ENCODE measurements at regions not wholly inside any gene's neighbourhood (a gene's known extent, or its start where the extent isn't known, plus 50 kb on each side); places are given as distances from the start of the nearest gene placed in this dataset.

DNA sequence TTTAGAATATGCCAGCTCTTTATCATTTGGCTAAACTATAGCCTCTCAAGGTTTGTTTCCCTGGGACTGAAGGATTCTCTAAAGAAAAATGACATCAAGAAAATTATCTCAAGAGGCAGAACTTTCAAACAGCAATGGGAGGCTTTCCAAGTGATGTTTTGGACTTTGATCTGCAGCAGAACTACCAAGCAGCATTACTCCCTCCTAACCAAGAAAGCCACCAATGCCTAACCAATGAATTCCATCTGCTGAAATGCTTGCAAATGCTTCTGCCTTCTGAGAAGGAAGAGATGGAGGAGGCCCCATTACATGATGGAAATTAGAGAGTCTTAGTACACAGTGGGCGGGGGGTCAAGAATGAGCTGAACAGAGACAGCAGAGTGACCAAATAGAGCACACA is 95.1 kb upstream of the SLC35G4 start:
- DNase-seq (ENCODE audit: low read depth): no peak
- in situ Hi-C loops (cut with HindIII; ENCODE audit: low pct_unique_long_range_greater_than_20kb, low sequenced_read_pairs): no loop called here

DNA sequence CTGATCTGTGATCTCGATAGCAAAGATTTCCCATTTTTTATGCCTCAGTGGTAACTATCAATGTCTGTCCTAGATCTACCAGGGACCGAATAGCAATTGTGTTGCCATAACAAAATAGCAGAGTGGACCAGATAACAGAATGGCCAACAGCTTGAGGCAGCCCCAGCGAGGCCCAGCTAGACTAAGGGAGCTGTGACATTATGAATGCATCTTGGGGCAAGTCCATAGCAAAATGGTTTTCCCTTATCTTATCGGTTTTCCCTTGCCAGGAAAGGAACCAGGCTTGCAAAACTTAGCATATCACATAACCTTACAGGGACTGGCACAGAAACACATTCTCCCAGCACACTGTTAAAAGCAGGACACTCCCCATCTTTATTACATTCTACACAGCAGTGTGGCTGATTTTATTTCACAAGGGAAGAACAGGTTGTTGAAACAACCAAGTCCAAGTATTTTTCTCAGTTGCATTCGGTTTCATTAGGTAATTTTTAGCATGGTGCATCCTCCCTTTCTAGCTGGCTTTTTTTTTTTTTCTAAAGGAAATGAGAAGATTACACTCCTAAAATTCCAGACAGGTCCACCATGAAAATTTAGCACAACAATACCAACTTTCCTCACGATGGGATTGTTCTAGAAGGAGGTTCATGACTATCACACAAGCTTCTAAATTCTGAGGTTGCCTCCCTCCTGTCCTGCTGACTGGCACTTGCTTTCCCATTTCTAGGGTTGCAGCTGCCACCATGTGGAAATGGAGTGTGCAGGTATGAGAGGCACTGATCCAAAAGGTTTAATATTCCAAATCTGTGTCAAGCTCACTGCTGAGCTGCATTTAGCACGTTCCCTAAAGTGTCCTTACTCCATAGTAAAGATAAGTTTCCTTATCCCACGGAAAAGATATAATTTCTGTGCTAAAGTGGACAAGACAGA is 97.0 kb upstream of the SLC35G4 start:
- in situ Hi-C loops (cut with HindIII; ENCODE audit: low pct_unique_long_range_greater_than_20kb, low sequenced_read_pairs): no loop called here
- peak; percentile 23 for DNase-seq (ENCODE audit: low read depth)

DNA sequence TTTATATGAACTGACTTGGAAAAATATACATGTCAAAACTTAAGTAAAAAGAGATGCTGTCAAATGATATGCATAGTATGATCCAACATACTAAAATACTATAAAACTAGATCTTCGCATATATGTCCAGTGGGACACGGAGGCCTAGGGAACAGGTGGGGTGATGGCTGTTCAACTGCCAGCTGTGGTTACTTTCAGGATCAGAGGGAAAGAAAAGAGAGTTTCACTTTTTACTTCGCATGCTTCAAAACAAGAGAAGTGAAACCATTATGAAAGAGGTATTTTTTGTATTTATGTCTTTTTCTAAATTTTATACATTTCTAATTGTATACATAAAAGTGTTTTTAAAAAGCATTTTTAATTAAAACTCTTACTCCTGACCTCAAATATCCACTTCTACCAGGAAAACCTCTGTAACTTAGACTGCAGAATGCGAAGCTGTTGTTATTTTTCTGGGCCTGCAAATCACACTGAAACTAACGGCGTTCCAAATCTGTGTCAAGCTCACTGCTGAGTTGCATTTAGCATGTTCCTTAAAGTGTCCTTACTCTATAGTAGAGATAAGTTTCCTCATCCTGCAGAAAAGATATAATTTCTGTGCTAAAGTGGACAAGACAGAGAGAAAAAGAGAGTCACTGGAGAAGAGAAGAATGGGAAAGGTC is 97.8 kb upstream of the SLC35G4 start:
- in situ Hi-C loops (cut with HindIII; ENCODE audit: low pct_unique_long_range_greater_than_20kb, low sequenced_read_pairs): no loop called here

DNA sequence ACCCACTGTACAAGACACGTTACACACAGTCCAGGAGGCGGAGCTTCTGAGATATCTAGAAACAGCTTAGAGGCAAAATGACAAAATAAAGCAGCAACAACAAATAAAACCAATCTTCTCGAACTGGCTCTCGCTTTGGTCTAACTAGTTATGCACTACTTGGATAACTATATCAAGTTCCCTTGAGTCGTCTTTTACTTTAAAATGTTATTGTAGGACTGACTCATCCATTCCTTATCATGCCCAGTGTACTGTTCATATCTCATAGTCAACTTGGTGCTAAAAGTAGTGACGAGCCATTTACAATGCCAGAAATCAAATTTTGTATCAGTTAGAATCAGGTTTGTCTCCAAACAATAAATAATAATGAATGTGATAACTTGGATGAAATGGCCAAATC is 102.5 kb upstream of the SLC35G4 start:
- in situ Hi-C loops (cut with HindIII; ENCODE audit: low pct_unique_long_range_greater_than_20kb, low sequenced_read_pairs): no loop called here
- no peak for DNase-seq (ENCODE audit: low read depth)

More for the DNA sequence above, 97.8 kb upstream of the SLC35G4 start:
- no peak for DNase-seq (ENCODE audit: low read depth)

DNA sequence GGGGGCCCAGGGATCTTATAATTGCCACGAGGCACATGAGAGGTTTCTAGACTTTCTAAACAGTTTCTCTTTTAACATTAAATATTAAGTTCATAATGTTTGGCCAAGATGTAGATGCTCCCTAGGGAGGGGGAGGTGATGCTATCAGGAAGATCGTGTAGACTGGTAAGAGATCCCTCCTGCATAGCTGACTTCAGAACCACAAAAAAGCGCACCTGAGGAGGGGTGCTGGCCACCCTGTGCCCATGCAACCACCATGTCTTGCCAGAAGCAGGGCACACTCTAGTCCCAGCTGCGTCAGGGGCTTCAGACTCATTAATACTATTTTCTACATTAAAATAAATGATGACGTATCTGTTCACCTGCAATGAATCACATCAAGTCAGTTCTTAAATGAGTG is 103.4 kb upstream of the SLC35G4 start:
- no peak for DNase-seq (ENCODE audit: low read depth)
- in situ Hi-C loops (cut with HindIII; ENCODE audit: low pct_unique_long_range_greater_than_20kb, low sequenced_read_pairs): no loop called here

DNA sequence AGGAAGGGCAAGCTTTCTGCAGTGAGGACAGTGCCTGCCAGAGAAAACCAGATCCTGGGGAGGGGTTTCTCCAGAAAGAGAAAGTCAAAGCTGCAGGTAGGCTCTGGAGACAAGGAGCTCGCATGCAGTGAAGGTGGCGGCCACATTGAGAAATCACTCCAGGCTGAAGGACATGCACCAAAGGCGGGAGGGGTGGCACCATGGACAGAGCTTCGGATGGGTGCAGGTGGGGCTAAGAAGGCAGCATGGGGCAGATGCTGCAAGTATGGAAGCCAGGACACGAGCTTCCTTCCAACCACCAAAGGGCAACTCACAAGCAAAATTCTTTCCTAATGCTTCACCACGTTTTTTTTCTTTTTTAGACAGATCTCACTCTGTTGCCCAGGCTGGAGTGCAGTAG is 104.4 kb upstream of the SLC35G4 start:
- in situ Hi-C loops (cut with HindIII; ENCODE audit: low pct_unique_long_range_greater_than_20kb, low sequenced_read_pairs): no loop called here
- no peak for DNase-seq (ENCODE audit: low read depth)

DNA sequence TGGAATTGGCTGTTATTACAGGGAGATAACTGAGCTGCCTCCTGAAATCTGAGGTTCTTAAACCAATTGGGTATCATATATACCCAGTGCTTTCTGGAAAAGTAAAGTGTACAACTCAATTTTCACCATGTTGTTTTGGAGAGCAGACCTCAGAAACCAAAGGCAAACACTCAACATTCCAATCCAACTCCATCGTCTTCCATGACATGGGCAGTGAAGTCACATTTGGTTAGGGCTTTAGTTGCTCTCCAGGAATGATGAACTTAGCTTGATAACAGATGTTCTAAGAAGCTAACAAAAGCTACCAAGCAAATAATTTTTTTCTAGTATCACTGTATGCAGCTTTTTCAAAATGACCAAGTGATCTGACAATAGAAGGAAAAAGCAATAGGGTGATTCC is 107.0 kb upstream of the SLC35G4 start:
- DNase-seq (ENCODE audit: low read depth): no peak
- in situ Hi-C loops (cut with HindIII; ENCODE audit: low pct_unique_long_range_greater_than_20kb, low sequenced_read_pairs): no loop called here

DNA sequence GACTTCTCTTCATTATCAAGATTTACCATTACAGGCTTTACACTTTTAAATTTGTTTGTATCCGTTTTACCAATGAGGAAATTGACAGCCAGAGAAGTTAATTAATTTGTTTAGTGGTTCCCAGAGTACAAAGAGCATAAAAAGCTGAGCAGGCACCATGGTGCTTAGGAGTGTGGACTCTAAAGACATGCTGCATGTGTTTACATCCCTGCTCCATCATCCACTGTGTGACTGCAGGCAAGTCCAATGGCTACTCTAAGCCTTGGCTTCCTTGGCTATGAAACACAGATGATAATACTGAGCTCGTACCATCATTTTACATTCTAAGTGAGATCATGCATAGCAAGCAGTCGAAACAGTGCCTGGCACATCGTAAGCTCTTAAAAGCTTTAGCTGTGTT is 108.0 kb upstream of the SLC35G4 start:
- in situ Hi-C loops (cut with HindIII; ENCODE audit: low pct_unique_long_range_greater_than_20kb, low sequenced_read_pairs): no loop called here
- DNase-seq (ENCODE audit: low read depth): no peak

DNA sequence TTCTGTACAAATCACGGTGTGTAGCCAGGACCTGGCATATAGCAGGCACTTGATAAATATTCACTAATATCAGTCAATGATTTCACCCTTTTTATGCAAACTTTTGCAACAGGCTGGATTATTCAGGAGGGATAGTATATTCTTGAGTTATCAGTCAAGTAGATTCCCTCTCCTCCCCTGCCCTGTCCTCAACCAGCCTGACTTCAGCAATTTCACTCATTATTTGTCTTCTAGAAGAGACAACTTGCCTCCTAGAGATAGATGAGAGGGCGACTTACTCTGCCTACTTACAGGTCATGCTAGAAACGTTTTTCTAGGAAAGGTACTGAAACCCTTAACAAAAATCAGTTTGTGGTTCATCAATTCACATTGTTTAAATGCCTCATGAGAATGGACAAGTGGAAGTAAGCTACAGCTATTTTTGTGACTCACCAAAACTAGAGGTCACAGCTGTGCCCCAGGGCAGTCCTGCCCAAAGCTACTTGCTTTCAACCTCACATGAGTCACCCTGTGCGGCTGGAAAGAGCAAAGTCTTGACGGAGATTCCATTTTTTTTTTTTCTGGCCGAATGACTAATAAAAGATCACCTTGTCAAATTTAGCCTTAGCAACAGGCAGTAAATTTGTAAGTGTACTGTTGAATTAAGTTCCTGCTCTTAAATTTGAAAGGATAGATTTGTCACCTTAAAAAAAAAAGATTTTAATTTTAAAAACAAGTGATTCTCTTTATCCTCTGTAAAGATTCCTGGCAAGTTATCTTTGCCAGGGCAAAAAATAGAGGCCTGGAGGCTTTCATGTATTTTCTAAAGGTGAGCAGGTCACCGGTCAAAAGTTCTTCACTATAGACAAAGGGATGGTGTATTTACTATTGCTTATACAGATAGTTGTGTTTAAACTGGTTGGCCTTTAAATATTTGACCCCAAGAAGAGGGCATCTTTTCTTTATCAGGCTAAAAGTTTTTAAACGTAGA is 109.0 kb upstream of the SLC35G4 start:
- DNase-seq (ENCODE audit: low read depth): peak; percentile 91
- in situ Hi-C loops (cut with HindIII; ENCODE audit: low pct_unique_long_range_greater_than_20kb, low sequenced_read_pairs): no loop called here

DNA sequence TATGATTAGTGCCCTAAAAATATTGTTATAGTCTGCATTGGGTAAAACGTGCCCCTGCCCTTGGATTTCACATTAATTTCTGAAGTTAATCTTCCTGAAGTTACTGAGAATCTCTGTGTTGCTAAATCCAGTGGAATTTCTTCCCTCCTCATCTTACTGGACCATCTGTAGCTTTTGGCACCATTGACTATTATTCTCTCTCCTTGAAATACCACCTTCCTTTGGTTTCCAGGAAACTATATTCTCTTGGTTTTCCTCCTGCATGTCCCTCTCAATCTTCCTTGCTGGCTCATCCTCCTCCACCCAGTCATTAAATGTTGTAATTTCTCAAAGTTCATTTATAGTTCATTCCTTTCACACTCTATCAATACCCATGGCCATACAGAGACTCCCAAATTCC is 110.6 kb upstream of the SLC35G4 start:
- in situ Hi-C loops (cut with HindIII; ENCODE audit: low pct_unique_long_range_greater_than_20kb, low sequenced_read_pairs): no loop called here
- no peak for DNase-seq (ENCODE audit: low read depth)

DNA sequence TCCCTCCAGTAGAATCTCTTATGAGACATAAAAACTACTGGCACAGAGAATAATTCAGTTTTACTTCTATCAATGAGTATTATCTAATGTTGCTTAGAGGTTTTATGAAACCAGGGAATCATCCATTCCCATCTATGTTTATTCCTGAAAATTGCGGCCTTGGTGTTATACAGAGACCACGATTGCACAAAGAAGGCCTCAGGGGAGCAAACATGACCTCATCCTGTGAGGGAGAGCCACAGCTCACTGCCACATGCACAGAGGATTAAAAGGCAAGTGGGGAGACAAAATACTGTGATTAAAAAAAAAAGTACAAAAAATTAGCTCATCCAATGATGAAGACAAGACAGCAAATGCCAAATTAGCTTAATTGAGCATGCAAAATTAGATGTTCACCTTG is 111.8 kb upstream of the SLC35G4 start:
- in situ Hi-C loops (cut with HindIII; ENCODE audit: low pct_unique_long_range_greater_than_20kb, low sequenced_read_pairs): no loop called here
- no peak for DNase-seq (ENCODE audit: low read depth)

DNA sequence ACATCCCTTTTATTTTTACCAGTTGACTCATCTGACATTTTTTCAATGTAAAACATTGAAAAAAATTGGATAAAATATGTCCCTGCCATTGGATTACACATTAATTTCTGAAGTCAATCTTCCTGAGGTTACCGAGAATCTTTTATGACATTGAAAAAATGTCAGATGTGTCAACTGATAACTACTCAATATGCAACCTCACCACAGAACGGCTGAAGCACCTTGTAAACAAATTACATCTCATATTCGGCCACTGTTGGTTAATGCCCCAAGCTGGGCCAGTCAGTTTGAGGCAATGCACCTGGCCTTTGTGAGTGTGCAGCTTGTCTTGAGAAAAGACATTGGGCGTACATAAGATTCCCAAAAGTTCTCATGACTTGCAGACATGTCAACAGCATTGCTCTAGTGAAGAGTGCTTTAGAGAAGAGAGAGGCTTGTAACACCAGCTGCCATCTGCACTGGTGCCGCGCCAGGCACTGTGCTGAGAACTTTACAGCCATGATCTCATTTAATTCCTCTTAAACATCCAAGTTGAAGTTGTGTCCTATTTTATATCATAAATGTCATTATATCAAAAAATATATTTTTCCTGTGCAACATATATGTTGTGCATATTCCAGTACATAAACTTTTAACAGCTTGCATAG is 112.7 kb upstream of the SLC35G4 start:
- DNase-seq (ENCODE audit: low read depth): no peak
- in situ Hi-C loops (cut with HindIII; ENCODE audit: low pct_unique_long_range_greater_than_20kb, low sequenced_read_pairs): no loop called here

DNA sequence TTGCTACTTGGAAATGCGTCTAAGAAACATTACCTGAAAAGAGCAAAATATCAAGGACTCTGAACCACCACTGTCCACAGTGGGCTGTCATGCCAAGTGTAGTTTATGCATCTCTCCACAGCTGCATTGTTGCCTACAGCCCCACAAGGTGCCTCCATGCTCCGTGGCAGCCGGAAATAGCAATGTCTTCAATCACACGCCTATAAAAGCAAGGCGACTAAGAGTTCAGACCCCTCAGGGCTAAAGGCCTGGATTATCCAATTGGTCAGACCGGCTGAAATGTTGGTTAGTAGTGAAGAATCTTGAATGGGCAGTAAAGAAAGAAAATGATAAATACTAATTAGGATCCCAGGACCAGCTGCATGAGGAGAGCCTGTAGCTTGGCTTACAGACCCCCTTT is 114.0 kb upstream of the SLC35G4 start:
- no peak for DNase-seq (ENCODE audit: low read depth)
- in situ Hi-C loops (cut with HindIII; ENCODE audit: low pct_unique_long_range_greater_than_20kb, low sequenced_read_pairs): no loop called here

DNA sequence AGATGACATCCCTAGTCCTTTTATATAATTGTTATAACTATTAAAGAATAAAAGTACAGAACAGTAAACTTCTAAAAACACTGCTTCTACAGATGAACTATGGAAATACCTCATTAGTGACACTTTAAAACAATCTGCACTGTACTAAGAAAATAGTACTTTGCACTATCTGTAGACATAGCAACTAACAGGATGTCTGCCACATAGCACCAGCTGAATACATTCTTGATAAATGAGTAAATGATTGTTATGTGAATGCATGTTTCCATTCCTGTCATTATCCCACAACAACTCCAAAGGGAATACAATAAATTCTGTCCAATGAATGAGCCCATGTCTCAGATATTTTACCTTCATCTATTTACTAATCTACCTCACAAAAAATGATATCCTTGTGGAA is 115.3 kb upstream of the SLC35G4 start:
- in situ Hi-C loops (cut with HindIII; ENCODE audit: low pct_unique_long_range_greater_than_20kb, low sequenced_read_pairs): no loop called here
- no peak for DNase-seq (ENCODE audit: low read depth)

DNA sequence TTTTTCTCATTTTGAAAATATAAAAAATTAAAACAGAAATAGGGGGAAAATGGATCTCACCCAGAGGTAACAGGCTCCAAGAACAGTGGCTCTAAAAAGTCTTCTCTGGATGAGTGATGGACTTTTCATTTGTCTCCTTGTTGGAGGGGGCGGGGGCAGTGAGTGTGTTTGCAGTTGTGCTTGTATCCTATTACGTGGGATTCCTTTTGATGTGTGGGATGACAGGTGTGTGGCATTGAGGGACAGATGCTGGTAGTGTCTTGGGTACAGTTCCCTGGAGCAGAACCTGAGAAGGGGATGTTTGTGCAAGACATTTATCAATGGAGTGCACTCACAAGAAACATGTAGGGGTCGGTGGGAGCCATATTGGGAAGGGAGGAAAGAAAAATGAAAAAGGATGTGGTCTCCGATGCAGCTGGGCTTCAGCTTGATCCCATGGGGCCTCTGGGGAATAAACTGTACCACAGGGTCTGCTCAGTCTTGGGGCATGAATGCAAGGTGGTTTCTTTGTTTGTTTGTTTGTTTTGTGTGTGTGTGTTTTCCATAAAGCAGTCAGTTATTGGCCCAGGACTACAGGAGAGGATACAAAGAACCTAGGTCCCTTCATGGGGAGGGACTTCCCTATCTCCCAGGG is 120.0 kb upstream of the SLC35G4 start:
- no peak for DNase-seq (ENCODE audit: low read depth)
- in situ Hi-C loops (cut with HindIII; ENCODE audit: low pct_unique_long_range_greater_than_20kb, low sequenced_read_pairs): no loop called here

DNA sequence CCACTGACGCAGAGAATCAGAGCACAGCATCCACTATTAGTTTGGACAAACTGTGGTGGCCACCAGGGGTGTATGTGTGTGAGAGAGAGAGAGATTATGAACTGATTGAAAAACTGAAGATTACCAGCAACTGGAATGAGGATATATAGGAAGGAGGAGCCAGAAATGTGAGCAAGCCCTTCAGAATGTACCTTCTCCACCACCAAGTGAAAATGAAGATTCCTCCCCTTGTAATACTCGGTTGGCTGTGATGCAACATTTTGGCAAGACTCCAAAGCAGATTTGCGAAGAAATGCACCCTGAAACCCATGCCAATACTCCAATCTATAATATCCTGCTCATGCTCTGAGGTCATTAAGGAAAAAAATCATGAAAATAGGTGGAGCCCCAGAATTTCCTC is 121.2 kb upstream of the SLC35G4 start:
- no peak for DNase-seq (ENCODE audit: low read depth)
- in situ Hi-C loops (cut with HindIII; ENCODE audit: low pct_unique_long_range_greater_than_20kb, low sequenced_read_pairs): no loop called here

DNA sequence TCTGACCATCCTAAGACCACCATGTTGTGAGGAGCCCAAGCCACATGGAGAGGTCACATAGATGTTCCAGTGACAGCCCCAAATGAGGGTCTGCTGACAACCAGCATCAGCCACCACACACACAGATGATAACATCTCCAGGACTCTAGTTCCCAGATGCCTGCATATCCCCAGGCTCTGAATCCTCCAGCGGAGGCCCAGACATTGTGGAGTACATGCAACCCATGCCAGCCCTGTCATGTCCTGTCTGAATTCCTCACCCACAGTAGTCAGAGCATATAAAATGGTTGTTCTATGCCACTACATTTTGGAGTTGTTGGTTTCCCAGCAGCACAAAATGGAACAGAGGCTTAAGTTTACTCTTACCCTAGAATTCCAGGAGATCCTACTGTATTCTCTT is 122.0 kb upstream of the SLC35G4 start:
- in situ Hi-C loops (cut with HindIII; ENCODE audit: low pct_unique_long_range_greater_than_20kb, low sequenced_read_pairs): no loop called here

DNA sequence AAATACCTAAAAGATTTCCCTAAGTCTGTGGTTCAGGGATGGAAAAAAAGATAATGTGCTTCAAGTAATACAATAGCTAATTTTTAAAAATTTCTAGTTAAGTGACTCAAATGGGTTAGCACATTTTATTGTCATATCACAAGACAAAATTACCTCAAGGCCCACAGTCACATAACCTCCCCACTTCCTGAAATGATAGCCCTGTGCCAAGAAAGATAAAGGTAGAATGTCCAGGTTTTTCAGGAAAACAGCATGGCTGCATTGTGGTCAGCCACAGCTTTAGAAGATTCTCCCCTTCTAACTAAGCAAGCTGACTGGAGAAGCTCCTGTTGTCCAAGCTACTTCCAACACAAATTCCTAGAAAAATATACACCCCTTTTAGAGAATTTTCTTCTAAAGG is 127.1 kb upstream of the SLC35G4 start:
- in situ Hi-C loops (cut with HindIII; ENCODE audit: low pct_unique_long_range_greater_than_20kb, low sequenced_read_pairs): no loop called here
- no peak for DNase-seq (ENCODE audit: low read depth)

More for the DNA sequence above, 122.0 kb upstream of the SLC35G4 start:
- no peak for DNase-seq (ENCODE audit: low read depth)

All from Caki2 (cell line).